NCI-H128 (cell line): ENCODE measurements at regions not wholly inside any gene's neighbourhood (a gene's known extent, or its start where the extent isn't known, plus 50 kb on each side); places are given as distances from the start of the nearest gene placed in this dataset.
"Not testable (repeated sequence)": the region's sequence is repeated elsewhere in the genome, so short reads cannot be mapped to it uniquely, and the experiment has no call there.

Source experiments
- DNase-seq: peaks from one replicate; lab custom pipeline; 2025; ENCODE audit not compliant: unreplicated experiment; lab: John Stamatoyannopoulos, UW

GRCh38 chr4:127229855-127230608, 402.7 kb upstream of the INTU start:
- DNase-seq, result no peak

GRCh38 chr4:127236889-127237288, 395.9 kb upstream of the INTU start:
- no peak for DNase-seq

- DNase-seq, result no peak
Observed at GRCh38 chr4:127237581-127237980, 395.2 kb upstream of the INTU start.

GRCh38 chr4:127238956-127239475, 393.7 kb upstream of the INTU start:
- no peak for DNase-seq

- DNase-seq, result no peak
Observed at GRCh38 chr4:127239902-127240763, 392.6 kb upstream of the INTU start.

GRCh38 chr4:127240764-127241105, 392.0 kb upstream of the INTU start:
- no peak for DNase-seq

GRCh38 chr4:127244515-127244914, 388.2 kb upstream of the INTU start:
- DNase-seq, result no peak

- no peak for DNase-seq
Observed at GRCh38 chr4:127246963-127247952, 385.5 kb upstream of the INTU start.

- no peak for DNase-seq
Observed at GRCh38 chr4:127249066-127249766, 383.5 kb upstream of the INTU start.

- no peak for DNase-seq
Observed at GRCh38 chr4:127249767-127250108, 383.0 kb upstream of the INTU start.

- no peak for DNase-seq
Observed at GRCh38 chr4:127250577-127250976, 382.2 kb upstream of the INTU start.

GRCh38 chr4:127251423-127251822, 381.3 kb upstream of the INTU start:
- DNase-seq, result no peak

- DNase-seq, result no peak
Observed at GRCh38 chr4:127256500-127256899, 376.3 kb upstream of the INTU start.

- no peak for DNase-seq
Observed at GRCh38 chr4:127261476-127261875, 371.3 kb upstream of the INTU start.

- DNase-seq, result no peak
Observed at GRCh38 chr4:127268367-127268766, 364.4 kb upstream of the INTU start.

- DNase-seq, result not testable (repeated sequence)
Observed at GRCh38 chr4:127277023-127277422, 355.7 kb upstream of the INTU start.

- DNase-seq, result no peak
Observed at GRCh38 chr4:127284236-127284635, 348.5 kb upstream of the INTU start.

- no peak for DNase-seq
Observed at GRCh38 chr4:127291316-127291715, 341.4 kb upstream of the INTU start.

- DNase-seq, result no peak
Observed at GRCh38 chr4:127293496-127293895, 339.3 kb upstream of the INTU start.

GRCh38 chr4:127304356-127304755, 328.4 kb upstream of the INTU start:
- DNase-seq, result no peak
